ENCODE measurements at regions not wholly inside any gene's neighbourhood (a gene's known extent, or its start where the extent isn't known, plus 50 kb on each side); places are given as distances from the start of the nearest gene placed in this dataset.

GRCh38 chr5:6083311-6083978, 294.9 kb downstream of the MED10 start:
- no peak for DNase-seq (ENCODE audit: low read depth, low spot score)
- Mint-ChIP-seq H3K4me1 (no peaks in the 10 kb centered on the region), H3K36me3 (ENCODE audit: low read depth) (no peaks in the 10 kb centered on the region), H3K4me3 (no peak overlapping the region), H3K27ac (ENCODE audit: unreplicated experiment) (no peak overlapping the region), H3K9me3 (no peaks in the 10 kb centered on the region), H3K27me3 (ENCODE audit: low read depth) (peaks cover 4% of the 10 kb centered on the region)
- no peak for TF ChIP-seq CTCF (conservative IDR thresholded peaks at IDR 0.05)

- Mint-ChIP-seq H3K4me3 (no peak overlapping the region), H3K36me3 (ENCODE audit: low read depth) (no peaks in the 10 kb centered on the region), H3K27ac (ENCODE audit: unreplicated experiment) (no peak overlapping the region), H3K4me1 (no peaks in the 10 kb centered on the region), H3K9me3 (no peaks in the 10 kb centered on the region), H3K27me3 (ENCODE audit: low read depth) (peaks cover 6% of the 10 kb centered on the region)
- no peak for DNase-seq (ENCODE audit: low read depth, low spot score)
- no peak for TF ChIP-seq CTCF (conservative IDR thresholded peaks at IDR 0.05)
Measured at GRCh38 chr5:6082685-6083084, 295.7 kb downstream of the MED10 start.

- no peak for TF ChIP-seq CTCF (conservative IDR thresholded peaks at IDR 0.05)
- no peaks in the 10 kb centered on the region for H3K9me3 Mint-ChIP-seq
- no peak overlapping the region for H3K27ac Mint-ChIP-seq (ENCODE audit: unreplicated experiment)
- no peaks in the 10 kb centered on the region for H3K36me3 Mint-ChIP-seq (ENCODE audit: low read depth)
- H3K4me1 Mint-ChIP-seq: no peaks in the 10 kb centered on the region
- DNase-seq (ENCODE audit: low read depth, low spot score): no peak
- peaks cover 10% of the 10 kb centered on the region for H3K27me3 Mint-ChIP-seq (ENCODE audit: low read depth)
- no peak overlapping the region for H3K4me3 Mint-ChIP-seq
Measured at GRCh38 chr5:6081727-6082210, 296.6 kb downstream of the MED10 start.

- no peak for DNase-seq (ENCODE audit: low read depth, low spot score)
- Mint-ChIP-seq H3K27ac (ENCODE audit: unreplicated experiment) (no peak overlapping the region), H3K36me3 (ENCODE audit: low read depth) (no peaks in the 10 kb centered on the region), H3K4me3 (no peak overlapping the region), H3K4me1 (no peaks in the 10 kb centered on the region), H3K9me3 (no peaks in the 10 kb centered on the region), H3K27me3 (ENCODE audit: low read depth) (peaks cover 17% of the 10 kb centered on the region)
- no peak for TF ChIP-seq CTCF (conservative IDR thresholded peaks at IDR 0.05)
Measured at GRCh38 chr5:6080930-6081726, 297.2 kb downstream of the MED10 start.

GRCh38 chr5:6080436-6080835, 297.9 kb downstream of the MED10 start:
- Mint-ChIP-seq H3K27ac (ENCODE audit: unreplicated experiment) (no peak overlapping the region), H3K9me3 (no peaks in the 10 kb centered on the region), H3K4me3 (no peak overlapping the region), H3K4me1 (no peaks in the 10 kb centered on the region), H3K27me3 (ENCODE audit: low read depth) (peaks cover 22% of the 10 kb centered on the region), H3K36me3 (ENCODE audit: low read depth) (no peaks in the 10 kb centered on the region)
- no peak for TF ChIP-seq CTCF (conservative IDR thresholded peaks at IDR 0.05)
- no peak for DNase-seq (ENCODE audit: low read depth, low spot score)
